ENCODE measurements at regions not wholly inside any gene's neighbourhood (a gene's known extent, or its start where the extent isn't known, plus 50 kb on each side); places are given as distances from the start of the nearest gene placed in this dataset.

GRCh38 chr3:124227150-124227630 is 235.3 kb upstream of the ROPN1 start:
- TF ChIP-seq CTCF (IDR thresholded peaks at IDR 0.05) (no peak), EP300 (IDR thresholded peaks at IDR 0.05) (no peak), POLR2A (IDR thresholded peaks at IDR 0.05) (no peak), POLR2AphosphoS5 (IDR thresholded peaks at IDR 0.05) (no peak)

Data from stomach (tissue), 4 donors.